ENCODE measurements at regions not wholly inside any gene's neighbourhood (a gene's known extent, or its start where the extent isn't known, plus 50 kb on each side); places are given as distances from the start of the nearest gene placed in this dataset.
"Not testable (repeated sequence)": the region's sequence is repeated elsewhere in the genome, so short reads cannot be mapped to it uniquely, and the experiment has no call there.

GRCh38 chr4:173731257-173731656 is 201.2 kb upstream of the HAND2 start:
- Mint-ChIP-seq H3K4me1 (ENCODE audit: unreplicated experiment) (peaks cover 3% of the 10 kb centered on the region), H3K9me3 (ENCODE audit: unreplicated experiment) (no peaks in the 10 kb centered on the region), H3K36me3 (ENCODE audit: low read depth, unreplicated experiment) (peaks cover 3% of the 10 kb centered on the region), H3K27ac (ENCODE audit: unreplicated experiment) (no peak overlapping the region), H3K27me3 (ENCODE audit: unreplicated experiment) (no peaks in the 10 kb centered on the region), H3K4me3 (ENCODE audit: unreplicated experiment) (no peak overlapping the region)
- no peak for TF ChIP-seq CTCF (IDR thresholded peaks at IDR 0.05; ENCODE audit: unreplicated experiment)
- DNase-seq (ENCODE audit: low spot score), result no peak

DNA sequence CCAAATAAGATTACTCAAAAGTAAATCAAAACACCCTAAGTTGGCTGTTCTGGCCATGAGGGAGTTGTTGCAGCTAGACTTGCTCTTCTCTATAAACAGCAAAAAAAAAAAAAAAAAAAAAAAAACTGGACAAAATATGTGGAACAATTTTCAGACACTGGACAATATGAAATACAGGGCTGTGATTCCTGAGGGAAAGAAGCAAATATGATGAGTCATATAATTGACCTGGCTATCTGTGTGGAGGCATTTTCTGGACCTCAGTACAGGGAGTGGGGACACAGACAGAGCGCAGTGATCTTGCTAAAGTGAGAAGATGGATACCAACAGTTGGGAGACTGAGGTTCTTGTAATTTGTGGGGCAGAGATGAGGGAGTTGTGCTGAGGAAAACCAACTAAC is 192.0 kb upstream of the HAND2 start:
- Mint-ChIP-seq H3K4me3 (ENCODE audit: unreplicated experiment) (no peak overlapping the region), H3K27ac (ENCODE audit: unreplicated experiment) (no peak overlapping the region), H3K27me3 (ENCODE audit: unreplicated experiment) (no peaks in the 10 kb centered on the region), H3K36me3 (ENCODE audit: low read depth, unreplicated experiment) (peaks cover 3% of the 10 kb centered on the region), H3K4me1 (ENCODE audit: unreplicated experiment) (no peaks in the 10 kb centered on the region), H3K9me3 (ENCODE audit: unreplicated experiment) (no peaks in the 10 kb centered on the region)
- no peak for DNase-seq (ENCODE audit: low spot score)
- no peak for TF ChIP-seq CTCF (IDR thresholded peaks at IDR 0.05; ENCODE audit: unreplicated experiment)

DNA sequence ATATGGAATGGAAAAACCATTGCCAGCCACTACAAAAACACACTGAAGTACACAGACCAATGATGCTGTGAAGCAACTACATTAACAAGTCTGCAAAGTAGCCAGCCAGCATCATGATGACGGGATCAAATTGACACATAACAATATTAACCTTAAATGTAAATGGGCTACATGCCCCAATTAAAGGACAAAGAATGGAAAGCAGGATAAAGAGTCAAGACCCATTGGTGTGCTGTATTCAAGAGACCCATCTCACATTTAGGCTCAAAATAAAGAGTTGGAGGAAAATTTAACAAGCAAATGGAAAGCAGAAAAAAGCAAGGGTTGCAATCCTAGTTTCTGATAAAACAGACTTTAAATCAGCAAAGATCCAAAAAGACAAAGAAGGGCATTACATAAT is 188.5 kb upstream of the HAND2 start:
- H3K4me3 Mint-ChIP-seq (ENCODE audit: unreplicated experiment); H3K27me3 Mint-ChIP-seq (ENCODE audit: unreplicated experiment); H3K9me3 Mint-ChIP-seq (ENCODE audit: unreplicated experiment); H3K4me1 Mint-ChIP-seq (ENCODE audit: unreplicated experiment); H3K36me3 Mint-ChIP-seq (ENCODE audit: low read depth, unreplicated experiment); DNase-seq (ENCODE audit: low spot score); H3K27ac Mint-ChIP-seq (ENCODE audit: unreplicated experiment): not testable (repeated sequence)

- Mint-ChIP-seq H3K27me3 (ENCODE audit: unreplicated experiment) (no peaks in the 10 kb centered on the region), H3K4me3 (ENCODE audit: unreplicated experiment) (no peak overlapping the region), H3K9me3 (ENCODE audit: unreplicated experiment) (no peaks in the 10 kb centered on the region), H3K27ac (ENCODE audit: unreplicated experiment) (no peak overlapping the region), H3K36me3 (ENCODE audit: low read depth, unreplicated experiment) (peaks cover 3% of the 10 kb centered on the region), H3K4me1 (ENCODE audit: unreplicated experiment) (no peaks in the 10 kb centered on the region)
- no peak for TF ChIP-seq CTCF (IDR thresholded peaks at IDR 0.05; ENCODE audit: unreplicated experiment)
- DNase-seq (ENCODE audit: low spot score), result no peak
These were observed 187.6 kb upstream of the HAND2 start for GRCh38 chr4:173717581-173717980.

DNA sequence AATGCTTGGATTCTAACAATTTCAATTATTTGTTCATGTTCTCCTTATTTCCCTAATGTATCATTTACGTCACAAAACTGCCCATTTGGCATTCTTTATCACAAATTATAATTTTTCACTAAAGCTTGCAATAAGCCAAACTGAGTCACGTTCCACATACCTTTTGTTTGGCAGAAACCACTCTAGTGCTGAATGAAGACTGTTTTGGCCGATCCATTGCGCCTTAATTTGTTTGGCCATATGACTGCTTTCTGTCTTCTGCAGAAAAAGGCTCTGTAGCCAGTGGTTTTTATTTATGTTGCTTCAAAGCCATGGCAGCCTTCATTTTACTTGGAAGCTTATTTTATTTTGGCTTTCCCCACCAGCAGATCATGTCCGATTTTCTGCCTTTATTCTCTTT is 184.4 kb upstream of the HAND2 start:
- H3K36me3 Mint-ChIP-seq (ENCODE audit: low read depth, unreplicated experiment), result peaks cover 3% of the 10 kb centered on the region
- no peaks in the 10 kb centered on the region for H3K4me1 Mint-ChIP-seq (ENCODE audit: unreplicated experiment)
- no peak for TF ChIP-seq CTCF (IDR thresholded peaks at IDR 0.05; ENCODE audit: unreplicated experiment)
- no peaks in the 10 kb centered on the region for H3K9me3 Mint-ChIP-seq (ENCODE audit: unreplicated experiment)
- no peak overlapping the region for H3K4me3 Mint-ChIP-seq (ENCODE audit: unreplicated experiment)
- no peak for DNase-seq (ENCODE audit: low spot score)
- H3K27ac Mint-ChIP-seq (ENCODE audit: unreplicated experiment), result no peak overlapping the region
- H3K27me3 Mint-ChIP-seq (ENCODE audit: unreplicated experiment), result no peaks in the 10 kb centered on the region

- no peaks in the 10 kb centered on the region for H3K4me1 Mint-ChIP-seq (ENCODE audit: unreplicated experiment)
- no peak for TF ChIP-seq CTCF (IDR thresholded peaks at IDR 0.05; ENCODE audit: unreplicated experiment)
- no peak overlapping the region for H3K27ac Mint-ChIP-seq (ENCODE audit: unreplicated experiment)
- no peaks in the 10 kb centered on the region for H3K36me3 Mint-ChIP-seq (ENCODE audit: low read depth, unreplicated experiment)
- no peaks in the 10 kb centered on the region for H3K9me3 Mint-ChIP-seq (ENCODE audit: unreplicated experiment)
- DNase-seq (ENCODE audit: low spot score), result no peak
- H3K4me3 Mint-ChIP-seq (ENCODE audit: unreplicated experiment), result no peak overlapping the region
- H3K27me3 Mint-ChIP-seq (ENCODE audit: unreplicated experiment), result no peaks in the 10 kb centered on the region
These were observed 183.0 kb upstream of the HAND2 start for GRCh38 chr4:173713026-173713425.
